H1 (cell line): ENCODE measurements at regions not wholly inside any gene's neighbourhood (a gene's known extent, or its start where the extent isn't known, plus 50 kb on each side); places are given as distances from the start of the nearest gene placed in this dataset.
A peak's percentile ranks its signal among the peaks of the same experiment; 100 is the strongest.

Experiments
- CTCF ChIA-PET: fragments of 300-600 bp; sonication (Branson Sonifier 250); formaldehyde crosslinking; loops from one replicate; lab custom pipeline; 2021; ENCODE audit not compliant: partially characterized antibody; lab: Charles Lee
- POLR2A ChIA-PET: fragments of 300-600 bp; sonication (Branson Sonifier 250); formaldehyde crosslinking; loops from one replicate; lab custom pipeline; 2021; ENCODE audit warnings: inconsistent platforms; ENCODE audit not compliant: partially characterized antibody; lab: Charles Lee
- DNase-seq, 2 experiments: peaks; one replicate each; pipeline versions ENCODE4 v3.0.0 to v3.0.0-alpha.2; 2010 to 2022; ENCODE audit warnings: low spot score in 2 of 2, low read depth in 1 of 2, mixed read lengths in 1 of 2
- FAIRE-seq: peaks from 2 replicates; lab custom pipeline; 2011; peaks lifted over from hg19 to GRCh38; lab: Jason Lieb, UNC
- H2AFZ ChIP-seq: 2 replicates; pipeline ENCODE4 v1.8.1; 2012; ENCODE audit warnings: low read length, inconsistent platforms
- H2AK5ac ChIP-seq: 2 replicates; pipeline ENCODE4 v1.6.1; 2013; ENCODE audit warnings: low read depth, low read length
- H2BK120ac ChIP-seq: replicated peaks from 2 replicates; pipeline ENCODE3; 2013; ENCODE audit warnings: low read depth, low read length, inconsistent platforms
- H2BK12ac ChIP-seq: 2 replicates; pipeline ENCODE4 v1.6.1; 2013; ENCODE audit warnings: low read depth, low read length
- H2BK15ac ChIP-seq: 2 replicates; pipeline ENCODE4 v1.6.1; 2013; ENCODE audit warnings: low read length
- H2BK20ac ChIP-seq: 2 replicates; pipeline ENCODE4 v1.6.1; 2013; ENCODE audit warnings: low read length
- H2BK5ac ChIP-seq: 2 replicates; pipeline ENCODE4 v1.6.1; 2013; ENCODE audit warnings: low read depth, low read length
- H3K14ac ChIP-seq: 2 replicates; pipeline ENCODE4 v1.6.1; 2013; ENCODE audit warnings: inconsistent platforms; ENCODE audit not compliant: insufficient read length
- H3K18ac ChIP-seq: 2 replicates; pipeline ENCODE4 v1.6.1; 2013; ENCODE audit warnings: low read length; ENCODE audit errors: extremely low read depth
- H3K23ac ChIP-seq: 2 replicates; pipeline ENCODE4 v1.6.1; 2013; ENCODE audit warnings: inconsistent platforms; ENCODE audit not compliant: insufficient read length
- H3K23me2 ChIP-seq: 2 replicates; pipeline ENCODE4 v1.6.1; 2013; ENCODE audit warnings: low read depth, low read length
- H3K27ac ChIP-seq: 2 replicates; pipeline ENCODE4 v1.6.1; 2011; ENCODE audit warnings: low read depth, low read length, inconsistent platforms
- H3K27me3 ChIP-seq, 4 experiments: replicated peaks in 1 of 4; 1 replicate in 1 of 4; 2 replicates in 3 of 4; pipeline versions ENCODE4 v1.6.1 to v1.8.1; 2011 to 2013; ENCODE audit warnings: low read length in 3 of 4, mild to moderate bottlenecking in 3 of 4, inconsistent platforms in 2 of 4, mixed read lengths in 2 of 4, moderate library complexity in 1 of 4; ENCODE audit not compliant: control insufficient read depth in 3 of 4, insufficient read depth in 3 of 4; ENCODE audit errors: extremely low read depth in 1 of 4
- H3K36me3 ChIP-seq, 4 experiments: 2 replicates each; pipeline versions ENCODE4 v1.6.1 to v1.8.1; 2011 to 2013; ENCODE audit warnings: mild to moderate bottlenecking in 4 of 4, low read length in 3 of 4, moderate library complexity in 2 of 4, control low read depth in 1 of 4, inconsistent platforms in 1 of 4; ENCODE audit not compliant: insufficient read depth in 4 of 4, control insufficient read depth in 2 of 4
- H3K4ac ChIP-seq: replicated peaks from 2 replicates; pipeline ENCODE3; 2013; ENCODE audit warnings: low read length, low read depth, mixed read lengths, inconsistent platforms; ENCODE audit not compliant: insufficient read length
- H3K4me1 ChIP-seq, 4 experiments: replicated peaks in 1 of 4; 1 replicate in 1 of 4; 2 replicates in 3 of 4; pipeline versions ENCODE4 v1.6.1 to v1.8.1; 2011 to 2013; ENCODE audit warnings: low read length in 3 of 4, inconsistent platforms in 2 of 4, mixed read lengths in 1 of 4; ENCODE audit not compliant: insufficient read depth in 4 of 4, control insufficient read depth in 3 of 4
- H3K4me2 ChIP-seq, 2 experiments: 2 replicates each; pipeline versions ENCODE4 v1.6.1 to v1.8.1; 2011 to 2013; ENCODE audit warnings: low read depth in 2 of 2, low read length in 2 of 2, control low read depth in 1 of 2, inconsistent platforms in 1 of 2, mild to moderate bottlenecking in 1 of 2; ENCODE audit not compliant: insufficient read depth in 1 of 2
- H3K4me3 ChIP-seq, 4 experiments: fragments of 200-600, 300-600 bp in 1 of 4; sonication (generic), shearing (Covaris generic), sonication (Bioruptor Twin) in 1 of 4; 2 replicates each; pipeline versions ENCODE4 v1.5.1 to v1.8.1; 2011 to 2016; ENCODE audit warnings: low read length in 4 of 4, low read depth in 3 of 4, control low read depth in 2 of 4, inconsistent platforms in 2 of 4, mild to moderate bottlenecking in 2 of 4, mixed read lengths in 1 of 4, moderate library complexity in 1 of 4; ENCODE audit not compliant: insufficient read depth in 2 of 4; ENCODE audit errors: extremely low read depth in 1 of 4
- H3K56ac ChIP-seq: replicated peaks from 2 replicates; pipeline ENCODE3; 2013; ENCODE audit warnings: low read depth, mild to moderate bottlenecking, mixed read lengths, low read length, inconsistent platforms; ENCODE audit not compliant: insufficient read length
- H3K79me1 ChIP-seq: 2 replicates; pipeline ENCODE4 v1.6.1; 2013; ENCODE audit warnings: low read depth, low read length, control low read depth
- H3K79me2 ChIP-seq, 2 experiments: 2 replicates each; pipeline versions ENCODE4 v1.6.1 to v1.8.1; 2012 to 2013; ENCODE audit warnings: low read length in 2 of 2, mild to moderate bottlenecking in 2 of 2, inconsistent platforms in 1 of 2; ENCODE audit not compliant: insufficient read depth in 2 of 2, control insufficient read depth in 1 of 2
- H3K9ac ChIP-seq, 4 experiments: replicated peaks in 1 of 4; 1 replicate in 1 of 4; 2 replicates in 3 of 4; pipeline versions ENCODE4 v1.6.1 to v1.8.1; 2011 to 2013; ENCODE audit warnings: low read depth in 3 of 4, low read length in 3 of 4, control low read depth in 2 of 4, mild to moderate bottlenecking in 2 of 4, moderate library complexity in 2 of 4, inconsistent platforms in 1 of 4; ENCODE audit errors: extremely low read depth in 1 of 4
- H3K9me3 ChIP-seq, 2 experiments: 2 replicates each; pipeline versions ENCODE4 v1.6.1 to v1.8.1; 2012 to 2013; ENCODE audit warnings: mild to moderate bottlenecking in 2 of 2, moderate library complexity in 2 of 2, control low read depth in 1 of 2, inconsistent platforms in 1 of 2, low read depth in 1 of 2, low read length in 1 of 2, mixed read lengths in 1 of 2; ENCODE audit not compliant: insufficient read depth in 2 of 2
- H4K20me1 ChIP-seq, 2 experiments: replicated peaks in 1 of 2; 2 replicates each; pipeline versions ENCODE3 to v1.8.1; 2011 to 2013; ENCODE audit warnings: inconsistent platforms in 2 of 2, low read length in 2 of 2, mild to moderate bottlenecking in 1 of 2; ENCODE audit not compliant: insufficient read depth in 2 of 2, control insufficient read depth in 1 of 2
- H4K5ac ChIP-seq: 2 replicates; pipeline ENCODE4 v1.6.1; 2013; ENCODE audit warnings: low read length, low read depth, mixed read lengths, inconsistent platforms; ENCODE audit not compliant: insufficient read length
- H4K8ac ChIP-seq: 2 replicates; pipeline ENCODE4 v1.8.0; 2013; ENCODE audit warnings: mild to moderate bottlenecking, moderate library complexity, low read length, inconsistent platforms; ENCODE audit not compliant: insufficient read depth; ENCODE audit errors: extremely low read depth
- H4K91ac ChIP-seq: replicated peaks from 2 replicates; pipeline ENCODE3; 2013; ENCODE audit warnings: low read length, mixed read lengths, inconsistent platforms; ENCODE audit not compliant: insufficient read length
- CEBPB ChIP-seq: IDR thresholded peaks from 2 replicates; pipeline ENCODE4 v1.6.1; 2012; ENCODE audit warnings: low read depth, low read length
- GABPA ChIP-seq: IDR thresholded peaks from 2 replicates; pipeline ENCODE4 v1.6.1; 2011; ENCODE audit warnings: mild to moderate bottlenecking, low read length, moderate library complexity, borderline replicate concordance; ENCODE audit not compliant: insufficient read depth
- RFX5 ChIP-seq: IDR thresholded peaks from 2 replicates; pipeline ENCODE4 v1.6.1; 2011; ENCODE audit warnings: low read depth, low read length, improper control_type of control experiment, borderline replicate concordance
- WGBS, 2 experiments: shearing (Covaris generic) in 1 of 2; methylation state at CpG; one replicate each; pipeline versions ENCODE4 v1.1.6 to v1.1.7; 2013 to 2015; ENCODE audit warnings: low lambda C conversion rate in 2 of 2, mixed read lengths in 2 of 2, inconsistent platforms in 1 of 2, low coverage in 1 of 2, missing lambda C conversion rate in 1 of 2; ENCODE audit not compliant: insufficient replicate concordance in 2 of 2, insufficient coverage in 1 of 2, insufficient read length in 1 of 2; ENCODE audit errors: extremely low coverage in 1 of 2, missing lambda C conversion rate in 1 of 2; 5-methylcytosine and 5-hydroxymethylcytosine counted together

DNA sequence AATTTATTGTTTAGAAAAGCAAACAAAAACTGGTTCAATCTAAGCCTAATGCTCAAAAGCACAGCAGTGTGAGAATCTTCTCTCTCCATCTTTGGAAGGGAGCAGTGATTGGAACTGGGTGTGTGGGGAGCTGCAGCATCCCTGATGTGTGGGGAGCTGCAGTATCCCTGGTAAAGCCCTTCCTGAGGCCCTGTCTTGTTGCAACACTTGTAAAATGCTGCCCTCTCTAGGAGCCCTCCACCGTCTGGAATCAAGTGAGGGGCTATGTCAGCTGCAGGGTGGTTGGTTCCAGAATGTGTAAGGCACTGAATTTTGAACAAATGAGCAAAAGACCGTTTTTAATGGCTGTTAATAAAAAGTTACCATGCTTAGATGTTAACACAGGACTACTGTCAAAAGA, 147.7 kb upstream of the RAB12 start:
- H3K18ac ChIP-seq, result no peak overlapping the region
- POLR2A ChIA-PET, result no interaction called here
- CTCF ChIA-PET, result interaction anchor here (0.9 to 1.8 kb wide), 4 partner anchors 9 to 65 kb away, joined by 3 to 7 read pairs (median 6); no protein-coding TSS in a partner anchor

More for the DNA sequence above, 147.7 kb upstream of the RAB12 start:
- H3K27me3 ChIP-seq, result no peaks in the 10 kb centered on the region
- no peak overlapping the region for H2BK15ac ChIP-seq
- no peak overlapping the region for H4K8ac ChIP-seq
- no peak for FAIRE-seq
- H3K9me3 ChIP-seq, result peaks cover 11 to 12% of the 10 kb centered on the region in 2 experiments; a peak in 3 of 4 replicates
- no peak overlapping the region for H2BK20ac ChIP-seq
- H3K56ac ChIP-seq, result no peak overlapping the region
- H4K91ac ChIP-seq, result no peak overlapping the region
- no peaks in the 10 kb centered on the region for H3K79me2 ChIP-seq
- no peak overlapping the region for H3K4ac ChIP-seq
- no peak overlapping the region for H2BK120ac ChIP-seq
- no peak overlapping the region for H3K14ac ChIP-seq
- H3K9ac ChIP-seq, result no peak overlapping the region
- no peak for DNase-seq
- no peak overlapping the region for H2AFZ ChIP-seq
- 65% methylated on average over 2 of the region's 2 CpGs; no CpG with 5 or more reads in 1 of the 2 experiments for WGBS, 2 experiments
- no peak overlapping the region for H3K4me2 ChIP-seq
- H3K79me1 ChIP-seq, result no peaks in the 10 kb centered on the region
- H3K36me3 ChIP-seq, result no peaks in the 10 kb centered on the region
- no peaks in the 10 kb centered on the region for H4K20me1 ChIP-seq
- no peaks in the 10 kb centered on the region; a peak in 1 of 7 replicates for H3K4me1 ChIP-seq
- H2AK5ac ChIP-seq, result 0 out of 2 replicates have a peak overlapping the region, but pooled peaks have one; percentile 39
- no peak overlapping the region for H3K27ac ChIP-seq
- H4K5ac ChIP-seq, result no peak overlapping the region
- no peak overlapping the region for H3K23ac ChIP-seq
- no peak overlapping the region for H2BK12ac ChIP-seq
- TF ChIP-seq RFX5 (no peak), GABPA (no peak), CEBPB (0 out of 2 replicates have a peak, but pooled peaks have one; percentile 23)
- H3K4me3 ChIP-seq, result no peak overlapping the region
- no peaks in the 10 kb centered on the region for H3K23me2 ChIP-seq
- H2BK5ac ChIP-seq, result no peak overlapping the region
